Nephron progenitor cell (in vitro differentiated cells): ENCODE measurements at regions not wholly inside any gene's neighbourhood (a gene's known extent, or its start where the extent isn't known, plus 50 kb on each side); places are given as distances from the start of the nearest gene placed in this dataset.

ENCODE experiments used
- DNase-seq: peaks from one replicate; pipeline ENCODE4 v3.0.0; 2021
- H3K27ac Mint-ChIP-seq: 2 replicates; pipeline ENCODE4 v1.8.0; 2021; ENCODE audit warnings: mild to moderate bottlenecking, moderate library complexity, mixed read lengths
- H3K27me3 Mint-ChIP-seq: 2 replicates; pipeline ENCODE4 v1.8.0; 2021; ENCODE audit warnings: mild to moderate bottlenecking, low read depth, mixed read lengths; ENCODE audit not compliant: poor library complexity
- H3K36me3 Mint-ChIP-seq: 2 replicates; pipeline ENCODE4 v1.8.0; 2021; ENCODE audit warnings: low read depth, mixed read lengths
- H3K4me1 Mint-ChIP-seq: 2 replicates; pipeline ENCODE4 v1.8.0; 2021; ENCODE audit warnings: mixed read lengths
- H3K4me3 Mint-ChIP-seq: 2 replicates; pipeline ENCODE4 v1.8.0; 2021; ENCODE audit warnings: mild to moderate bottlenecking, moderate library complexity, mixed read lengths
- H3K9me3 Mint-ChIP-seq: 2 replicates; pipeline ENCODE4 v1.8.0; 2021; ENCODE audit warnings: mild to moderate bottlenecking, moderate library complexity, mixed read lengths
- TF ChIP-seq, protein P1 (sequence below): fragments of 200-600 bp; sonication (generic); IDR thresholded peaks from 2 replicates; pipeline ENCODE4 v1.5.0; 2021; ENCODE audit warnings: antibody characterized with exemption

DNA sequence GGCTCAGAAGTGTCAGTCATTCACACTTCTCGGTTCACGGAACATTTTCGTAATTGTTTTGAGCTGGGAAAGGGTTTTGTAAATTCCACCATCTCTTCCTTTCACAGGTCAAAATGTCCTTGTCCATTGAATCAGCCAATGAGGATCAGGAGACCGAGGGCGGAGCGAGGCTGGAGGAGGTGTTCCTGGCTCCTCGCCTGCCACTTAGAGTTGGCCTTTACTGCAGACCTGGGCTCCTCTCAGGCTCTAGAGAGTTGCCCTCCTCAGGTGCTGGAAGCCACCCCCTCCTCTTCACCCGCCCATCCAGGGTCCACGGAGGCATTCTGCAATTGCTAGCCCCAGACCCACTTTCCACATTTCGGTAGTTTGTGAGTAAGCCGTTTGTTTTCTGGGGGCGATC lies 370.4 kb downstream of the IRS2 start:
- Mint-ChIP-seq H3K9me3 (no peaks in the 10 kb centered on the region), H3K4me1 (peaks cover 31% of the 10 kb centered on the region), H3K27ac (no peak overlapping the region), H3K4me3 (no peak overlapping the region), H3K27me3 (no peaks in the 10 kb centered on the region), H3K36me3 (no peaks in the 10 kb centered on the region)
- TF ChIP-seq, protein P1, sequence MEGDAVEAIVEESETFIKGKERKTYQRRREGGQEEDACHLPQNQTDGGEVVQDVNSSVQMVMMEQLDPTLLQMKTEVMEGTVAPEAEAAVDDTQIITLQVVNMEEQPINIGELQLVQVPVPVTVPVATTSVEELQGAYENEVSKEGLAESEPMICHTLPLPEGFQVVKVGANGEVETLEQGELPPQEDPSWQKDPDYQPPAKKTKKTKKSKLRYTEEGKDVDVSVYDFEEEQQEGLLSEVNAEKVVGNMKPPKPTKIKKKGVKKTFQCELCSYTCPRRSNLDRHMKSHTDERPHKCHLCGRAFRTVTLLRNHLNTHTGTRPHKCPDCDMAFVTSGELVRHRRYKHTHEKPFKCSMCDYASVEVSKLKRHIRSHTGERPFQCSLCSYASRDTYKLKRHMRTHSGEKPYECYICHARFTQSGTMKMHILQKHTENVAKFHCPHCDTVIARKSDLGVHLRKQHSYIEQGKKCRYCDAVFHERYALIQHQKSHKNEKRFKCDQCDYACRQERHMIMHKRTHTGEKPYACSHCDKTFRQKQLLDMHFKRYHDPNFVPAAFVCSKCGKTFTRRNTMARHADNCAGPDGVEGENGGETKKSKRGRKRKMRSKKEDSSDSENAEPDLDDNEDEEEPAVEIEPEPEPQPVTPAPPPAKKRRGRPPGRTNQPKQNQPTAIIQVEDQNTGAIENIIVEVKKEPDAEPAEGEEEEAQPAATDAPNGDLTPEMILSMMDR, result no peak
- no peak for DNase-seq

- Mint-ChIP-seq H3K27ac (no peak overlapping the region), H3K4me1 (peaks cover 31% of the 10 kb centered on the region), H3K36me3 (no peaks in the 10 kb centered on the region), H3K4me3 (no peak overlapping the region), H3K27me3 (no peaks in the 10 kb centered on the region), H3K9me3 (no peaks in the 10 kb centered on the region)
- DNase-seq, result no peak
- TF ChIP-seq, protein P1, result no peak
Observed at GRCh38 chr13:109415057-109415456, 371.3 kb downstream of the IRS2 start.

DNA sequence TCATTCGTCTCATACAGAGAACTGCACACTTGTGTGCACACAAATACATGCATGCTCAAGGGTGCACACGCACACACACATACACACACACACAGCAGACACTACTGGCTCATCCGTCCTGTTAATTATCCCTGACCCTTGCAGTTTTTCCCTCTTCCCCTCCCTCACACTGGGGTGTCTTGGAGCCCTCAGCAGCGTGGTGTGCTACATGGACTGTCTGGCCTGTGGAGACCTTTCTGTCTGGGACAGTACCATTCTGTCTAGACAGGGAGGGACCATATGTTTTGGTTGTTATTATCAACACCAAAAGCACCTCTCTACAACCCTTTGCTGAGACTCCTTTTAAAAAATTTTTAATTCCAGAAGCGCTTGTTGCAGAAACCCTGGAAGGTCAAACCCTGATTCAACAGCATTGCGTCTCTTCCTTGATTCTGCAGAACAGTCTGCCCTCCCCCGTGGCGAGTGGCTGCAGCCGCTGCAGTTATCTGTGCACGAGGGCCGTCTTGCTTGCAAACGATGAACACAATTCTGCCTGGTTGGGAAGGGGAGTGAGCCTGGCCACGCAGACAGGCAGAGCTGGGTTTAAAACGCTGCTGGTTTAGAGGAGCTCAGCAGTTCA lies 374.0 kb downstream of the IRS2 start:
- no peaks in the 10 kb centered on the region for H3K27me3 Mint-ChIP-seq

GRCh38 chr13:109410868-109411267 lies 375.5 kb downstream of the IRS2 start:
- H3K4me1 Mint-ChIP-seq, result peaks cover 48% of the 10 kb centered on the region
- H3K4me3 Mint-ChIP-seq, result no peak overlapping the region
- no peaks in the 10 kb centered on the region for H3K27me3 Mint-ChIP-seq
- DNase-seq, result no peak
- H3K9me3 Mint-ChIP-seq, result peaks cover under 1% of the 10 kb centered on the region
- H3K27ac Mint-ChIP-seq, result no peak overlapping the region
- TF ChIP-seq, protein P1, result no peak
- H3K36me3 Mint-ChIP-seq, result no peaks in the 10 kb centered on the region

More for the DNA sequence above, 374.0 kb downstream of the IRS2 start:
- peak overlapping the region; percentile 64 for H3K4me3 Mint-ChIP-seq
- H3K9me3 Mint-ChIP-seq, result no peaks in the 10 kb centered on the region
- no peaks in the 10 kb centered on the region for H3K36me3 Mint-ChIP-seq
- peak; percentile 72 for DNase-seq
- H3K27ac Mint-ChIP-seq, result peak overlapping the region; percentile 95
- peaks cover 48% of the 10 kb centered on the region for H3K4me1 Mint-ChIP-seq
- TF ChIP-seq, protein P1, result no peak

- no peaks in the 10 kb centered on the region for H3K36me3 Mint-ChIP-seq
- H3K4me3 Mint-ChIP-seq, result no peak overlapping the region
- no peak for DNase-seq
- H3K9me3 Mint-ChIP-seq, result peaks cover 9% of the 10 kb centered on the region
- TF ChIP-seq, protein P1, result no peak
- peaks cover 41% of the 10 kb centered on the region for H3K4me1 Mint-ChIP-seq
- no peak overlapping the region for H3K27ac Mint-ChIP-seq
- no peaks in the 10 kb centered on the region for H3K27me3 Mint-ChIP-seq
Observed at GRCh38 chr13:109408591-109409382, 377.6 kb downstream of the IRS2 start.
